HG03159 (cell line): ENCODE measurements at regions not wholly inside any gene's neighbourhood (a gene's known extent, or its start where the extent isn't known, plus 50 kb on each side); places are given as distances from the start of the nearest gene placed in this dataset.
"Not testable (repeated sequence)": the region's sequence is repeated elsewhere in the genome, so short reads cannot be mapped to it uniquely, and the experiment has no call there.

Experiments used
- ATAC-seq: cut with Tn5 transposase; IDR thresholded peaks from one replicate; pipeline ENCODE4 v1.9.1; 2021; ENCODE audit warnings: mild to moderate bottlenecking, moderate library complexity; ENCODE audit not compliant: unreplicated experiment

- ATAC-seq, result no peak
These were observed 346.3 kb upstream of the MDFIC2 start for GRCh38 chr3:70658513-70659310.

GRCh38 chr3:70657454-70657853 lies 345.0 kb upstream of the MDFIC2 start:
- ATAC-seq, result no peak

- ATAC-seq, result no peak
These were observed 335.4 kb upstream of the MDFIC2 start for GRCh38 chr3:70647823-70648222.

GRCh38 chr3:70647094-70647493 lies 334.7 kb upstream of the MDFIC2 start:
- ATAC-seq, result no peak

- ATAC-seq, result no peak
These were observed 334.2 kb upstream of the MDFIC2 start for GRCh38 chr3:70646635-70647034.

- no peak for ATAC-seq
These were observed 328.0 kb upstream of the MDFIC2 start for GRCh38 chr3:70640481-70640880.

GRCh38 chr3:70635301-70635700 lies 322.9 kb upstream of the MDFIC2 start:
- no peak for ATAC-seq

- ATAC-seq, result no peak
These were observed 319.4 kb upstream of the MDFIC2 start for GRCh38 chr3:70631716-70632307.

GRCh38 chr3:70621451-70621850 lies 309.0 kb upstream of the MDFIC2 start:
- no peak for ATAC-seq

GRCh38 chr3:70620956-70621355 lies 308.5 kb upstream of the MDFIC2 start:
- no peak for ATAC-seq

- ATAC-seq, result no peak
These were observed 307.9 kb upstream of the MDFIC2 start for GRCh38 chr3:70620367-70620766.

GRCh38 chr3:70618151-70618550 lies 305.7 kb upstream of the MDFIC2 start:
- no peak for ATAC-seq

GRCh38 chr3:70617349-70617748 lies 304.9 kb upstream of the MDFIC2 start:
- ATAC-seq, result not testable (repeated sequence)

- no peak for ATAC-seq
These were observed 302.8 kb upstream of the MDFIC2 start for GRCh38 chr3:70615286-70615685.

- no peak for ATAC-seq
These were observed 301.7 kb upstream of the MDFIC2 start for GRCh38 chr3:70614111-70614510.

GRCh38 chr3:70612920-70613319 lies 300.5 kb upstream of the MDFIC2 start:
- ATAC-seq, result no peak

GRCh38 chr3:70611667-70612277 lies 299.3 kb upstream of the MDFIC2 start:
- not testable (repeated sequence) for ATAC-seq

GRCh38 chr3:70608434-70608833 lies 296.0 kb upstream of the MDFIC2 start:
- no peak for ATAC-seq

- ATAC-seq, result no peak
These were observed 295.0 kb upstream of the MDFIC2 start for GRCh38 chr3:70607469-70607868.

- ATAC-seq, result no peak
These were observed 293.6 kb upstream of the MDFIC2 start for GRCh38 chr3:70606018-70606417.

GRCh38 chr3:70603103-70603502 lies 290.7 kb upstream of the MDFIC2 start:
- ATAC-seq, result no peak

GRCh38 chr3:70597312-70597711 lies 284.9 kb upstream of the MDFIC2 start:
- no peak for ATAC-seq
